Suppressor macrophage (primary cell): ENCODE measurements at regions not wholly inside any gene's neighbourhood (a gene's known extent, or its start where the extent isn't known, plus 50 kb on each side); places are given as distances from the start of the nearest gene placed in this dataset.

Experiments used
- DNase-seq, 4 experiments: peaks; one replicate each; pipeline ENCODE4 v3.0.0-alpha.2; 2020 to 2022

DNA sequence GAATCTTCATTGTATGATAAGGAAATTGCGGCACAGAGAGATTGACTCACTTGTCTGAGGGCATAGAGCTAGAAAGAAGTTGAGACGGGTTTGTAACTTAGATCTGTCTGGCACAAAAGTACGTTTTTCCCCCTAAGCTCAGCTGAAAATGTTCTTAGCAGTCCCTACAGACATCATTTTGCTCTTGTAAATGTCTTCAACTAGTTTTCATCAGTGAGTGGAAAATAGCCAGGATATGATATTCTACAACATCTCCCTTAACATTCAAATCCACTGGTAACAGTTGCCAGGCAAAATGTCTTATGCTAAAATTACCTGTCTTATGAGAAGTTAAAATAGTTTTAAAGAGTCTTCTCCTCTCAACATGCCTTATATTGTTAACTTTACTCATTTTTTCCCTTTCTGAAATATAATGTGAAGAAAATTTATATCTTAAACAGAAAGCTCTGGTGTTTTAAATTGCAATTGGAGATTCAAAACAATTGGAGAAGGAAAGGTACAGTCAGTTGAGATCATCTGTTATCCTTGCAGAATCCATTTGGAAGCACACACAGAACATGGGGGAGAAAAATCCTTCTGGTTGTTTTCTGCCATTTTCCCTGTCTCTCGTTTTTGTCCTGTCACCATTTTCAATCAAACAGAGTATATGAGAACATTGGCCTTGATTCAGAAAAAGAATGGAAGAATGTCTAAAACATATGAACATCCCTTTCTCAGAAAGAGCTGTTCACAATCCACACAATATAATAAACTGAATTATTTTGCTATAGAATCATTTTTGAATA is 255.0 kb downstream of the TRIB2 start:
- DNase-seq = no peak

DNA sequence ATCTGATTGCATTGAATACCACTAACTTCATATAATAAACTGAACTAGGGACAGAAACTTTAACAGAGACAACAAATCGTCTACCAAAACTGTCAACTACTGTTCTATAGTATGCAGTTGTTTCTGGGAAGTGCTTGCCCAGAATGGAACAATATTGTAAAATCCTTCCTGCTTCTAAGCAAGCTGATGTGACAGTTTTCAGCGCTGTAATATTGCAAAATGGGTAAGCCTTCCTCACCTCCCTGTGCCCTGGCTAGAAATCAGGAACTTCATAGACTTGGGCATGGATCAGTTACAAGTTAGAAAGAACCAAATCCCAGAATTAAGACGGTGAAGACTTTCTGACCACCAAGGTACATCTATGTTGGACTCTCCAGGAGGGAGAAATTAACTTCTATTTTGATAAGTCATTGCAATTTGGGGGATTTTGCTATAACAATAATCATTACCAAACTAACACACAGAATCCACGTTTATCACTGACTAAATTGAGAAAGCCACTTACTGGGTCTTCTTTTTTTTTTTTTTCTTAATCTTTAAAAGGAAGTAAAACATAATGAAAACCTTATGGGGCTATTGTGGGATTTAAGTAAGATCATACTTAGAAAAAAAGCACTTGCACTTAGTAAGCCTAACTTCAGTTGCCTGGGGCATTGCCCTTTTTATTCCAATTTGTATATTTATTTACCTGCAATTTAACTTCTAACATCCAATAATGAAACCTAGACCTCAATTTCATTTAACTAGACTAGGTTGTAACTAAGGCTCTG is 261.5 kb downstream of the TRIB2 start:
- DNase-seq = peak; percentile 50 to 81 (median 66)

DNA sequence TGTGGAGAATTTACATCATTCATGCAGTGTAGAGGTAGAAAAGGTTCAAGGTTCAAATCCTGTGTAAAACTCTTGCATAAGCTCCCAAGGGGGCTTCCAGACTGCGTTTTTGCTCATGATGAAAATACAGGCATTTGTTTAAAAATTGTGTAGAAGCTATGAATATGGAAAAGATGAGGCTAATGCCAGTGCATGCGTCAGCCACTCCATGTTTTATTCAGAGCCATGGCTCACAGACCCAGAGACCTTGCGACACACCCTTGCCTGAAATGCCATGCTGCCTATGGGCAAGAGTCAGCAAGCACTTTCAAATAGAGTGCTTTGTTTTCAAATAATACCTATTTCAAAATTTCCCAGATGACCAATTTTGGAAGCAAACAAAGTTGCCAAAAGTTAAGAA is 262.3 kb downstream of the TRIB2 start:
- DNase-seq = peak in 1 of 4 experiments; percentile 13

DNA sequence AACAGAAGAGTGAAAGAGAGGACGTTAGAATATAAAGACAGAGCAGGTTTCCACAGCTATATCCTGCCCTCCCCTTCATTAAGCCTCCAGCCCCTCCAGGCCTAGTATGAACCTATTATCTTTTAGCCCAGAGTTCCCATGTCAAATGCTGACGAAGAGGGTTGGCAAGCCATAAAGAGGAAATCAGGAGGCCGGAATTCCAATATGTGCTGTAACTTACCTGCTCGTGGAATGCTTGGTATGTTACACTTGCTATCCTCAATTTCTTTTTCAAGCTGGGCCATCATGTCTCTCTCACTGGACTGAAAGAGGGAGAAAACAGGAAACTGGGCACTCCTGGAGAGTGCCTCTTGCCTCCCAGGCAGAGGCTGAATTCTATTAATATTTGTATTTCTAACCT is 264.1 kb downstream of the TRIB2 start:
- no peak for DNase-seq

DNA sequence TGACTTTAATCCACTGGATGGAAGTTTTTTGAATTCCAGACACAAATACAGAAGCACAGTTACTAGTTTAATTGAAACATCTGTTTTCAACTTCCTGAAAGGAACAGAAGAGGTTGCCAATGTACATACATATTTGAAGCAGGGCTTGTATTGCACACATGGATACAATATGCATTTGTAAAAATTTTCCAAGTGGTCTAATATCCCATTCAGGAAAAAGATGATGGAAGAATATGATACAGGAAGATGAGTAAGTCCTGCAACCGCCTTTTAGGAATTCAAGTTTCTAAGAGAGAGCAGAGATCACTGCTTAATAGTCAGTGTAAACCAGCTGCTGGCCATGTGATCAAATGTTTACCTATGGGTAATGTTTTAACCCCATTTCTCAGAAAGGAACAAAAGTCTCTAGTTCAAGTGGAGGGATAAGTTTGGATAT is 265.4 kb downstream of the TRIB2 start:
- no peak for DNase-seq

DNA sequence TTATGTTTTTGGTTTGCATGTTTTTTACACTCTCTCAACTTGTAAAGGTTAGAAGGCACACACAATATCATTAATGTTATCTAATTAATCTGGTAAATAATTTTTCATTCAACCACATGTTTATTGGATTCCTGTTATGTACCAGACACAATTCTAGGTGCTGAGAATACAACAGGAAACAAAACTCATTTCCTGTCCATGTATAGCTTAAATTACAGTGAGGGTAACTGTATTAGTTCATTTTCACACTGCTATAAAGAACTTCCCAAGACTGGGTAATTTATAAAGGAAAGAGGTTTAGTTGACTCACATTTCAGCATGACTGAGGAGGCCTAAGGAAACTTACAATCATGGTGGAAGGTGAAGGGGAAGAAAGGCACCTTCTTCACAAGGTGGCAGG is 270.5 kb downstream of the TRIB2 start:
- no peak for DNase-seq

DNA sequence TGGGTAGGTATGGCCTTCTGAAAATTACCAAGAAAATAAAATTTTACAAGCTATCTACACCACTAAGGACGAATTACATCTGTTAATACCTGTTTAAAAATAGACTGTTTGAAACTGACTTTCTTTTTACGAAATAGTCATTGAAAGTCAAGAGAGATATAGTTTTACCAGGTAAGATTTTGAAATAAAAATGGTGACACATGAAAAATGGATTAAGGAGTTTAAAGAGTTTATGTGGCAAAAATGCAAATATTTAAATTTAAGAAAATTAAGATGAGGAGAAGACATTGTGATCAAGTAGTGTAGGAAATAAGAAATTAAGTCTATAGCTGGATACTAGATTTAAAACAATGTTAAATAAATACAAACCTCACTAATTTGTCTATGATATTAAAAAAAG is 271.5 kb downstream of the TRIB2 start:
- no peak for DNase-seq

DNA sequence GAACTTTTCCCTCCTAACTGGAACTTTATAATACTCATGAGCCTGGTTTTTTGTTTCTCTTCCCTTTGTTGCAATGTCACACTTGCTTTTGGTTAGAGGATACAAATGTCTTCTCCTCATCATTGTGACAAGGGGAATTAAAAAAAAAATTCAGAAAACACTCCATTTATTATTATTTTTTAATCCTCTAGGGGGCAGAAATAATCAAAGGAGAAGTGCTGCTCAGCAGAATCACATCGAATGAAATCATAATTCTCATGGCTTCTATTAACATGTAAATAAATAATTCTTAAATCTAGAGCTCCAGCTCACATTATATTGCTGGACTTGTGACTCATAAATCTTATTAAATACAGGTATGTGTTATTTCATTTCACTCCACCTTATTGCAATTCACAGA is 273.8 kb downstream of the TRIB2 start:
- peak in 1 of 4 experiments; percentile 23 for DNase-seq

DNA sequence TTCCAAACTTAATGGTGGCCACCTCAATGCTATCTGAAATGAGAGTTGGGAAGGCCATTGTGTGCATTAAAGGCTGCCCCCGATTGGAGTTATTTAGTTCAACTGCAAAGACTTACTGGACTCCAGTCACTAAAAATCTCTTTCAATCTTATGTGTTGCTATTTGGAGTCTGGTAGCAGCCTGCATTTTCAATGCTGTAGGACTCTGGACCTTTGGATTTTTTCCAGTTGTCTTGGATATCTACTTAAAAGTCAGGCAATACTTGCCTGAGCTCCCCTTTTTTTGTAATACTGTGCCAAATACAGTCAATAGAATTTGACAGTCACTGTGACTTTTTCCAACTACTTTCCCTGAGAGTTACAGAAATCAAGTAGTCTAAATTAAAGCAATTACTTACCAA is 281.9 kb downstream of the TRIB2 start:
- no peak for DNase-seq

DNA sequence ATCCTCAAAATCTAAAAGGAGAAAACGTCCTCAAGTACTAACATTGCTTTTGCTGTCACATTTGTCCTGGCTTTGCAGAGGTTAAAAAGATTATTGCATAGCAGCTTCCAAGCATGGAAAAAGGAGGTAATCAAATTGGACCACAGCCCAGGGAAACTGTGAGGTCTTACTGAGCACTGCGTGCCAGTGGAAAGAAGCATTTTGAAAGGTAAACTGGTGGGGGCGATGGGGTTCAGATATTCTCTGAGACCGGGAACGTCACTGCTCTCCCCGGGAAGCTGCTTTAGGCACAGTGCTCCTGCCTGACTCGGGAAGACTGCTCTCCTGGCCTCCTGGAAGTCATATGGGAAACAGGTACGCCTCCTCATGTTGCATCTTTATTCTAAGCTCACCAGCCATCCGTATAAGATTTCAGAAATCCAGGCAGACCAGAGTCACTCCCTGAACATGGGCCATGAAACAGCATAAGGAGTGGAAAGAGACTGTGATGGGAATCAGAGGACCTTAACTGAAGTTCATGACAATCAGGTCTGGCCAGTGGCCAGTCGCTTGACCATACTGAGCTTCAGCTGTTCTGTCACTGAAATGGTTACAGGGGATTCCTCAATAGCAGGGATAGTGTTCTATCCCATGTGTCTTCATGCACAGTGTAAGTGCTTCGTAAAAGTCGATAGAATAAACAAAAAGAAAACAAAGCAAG is 284.1 kb downstream of the TRIB2 start:
- DNase-seq = no peak

DNA sequence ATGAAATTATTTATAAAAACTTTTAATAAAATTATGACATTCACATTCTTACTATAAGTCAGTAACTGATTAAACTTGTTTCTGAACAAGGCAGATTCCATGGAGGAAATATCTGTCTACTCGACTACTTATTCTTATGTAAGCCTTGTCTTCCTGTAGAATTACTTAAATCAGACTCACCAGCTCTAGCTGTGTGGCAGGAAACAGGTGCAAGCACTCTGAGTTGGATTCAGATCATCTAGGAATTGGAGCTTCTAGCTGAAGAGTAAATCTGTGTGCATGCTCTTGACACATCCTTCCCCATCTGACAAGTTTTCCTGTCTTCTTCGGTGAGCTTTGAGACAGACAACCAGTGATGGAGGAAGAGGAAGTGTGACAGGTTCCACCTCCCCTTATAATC is 284.7 kb downstream of the TRIB2 start:
- DNase-seq = no peak

DNA sequence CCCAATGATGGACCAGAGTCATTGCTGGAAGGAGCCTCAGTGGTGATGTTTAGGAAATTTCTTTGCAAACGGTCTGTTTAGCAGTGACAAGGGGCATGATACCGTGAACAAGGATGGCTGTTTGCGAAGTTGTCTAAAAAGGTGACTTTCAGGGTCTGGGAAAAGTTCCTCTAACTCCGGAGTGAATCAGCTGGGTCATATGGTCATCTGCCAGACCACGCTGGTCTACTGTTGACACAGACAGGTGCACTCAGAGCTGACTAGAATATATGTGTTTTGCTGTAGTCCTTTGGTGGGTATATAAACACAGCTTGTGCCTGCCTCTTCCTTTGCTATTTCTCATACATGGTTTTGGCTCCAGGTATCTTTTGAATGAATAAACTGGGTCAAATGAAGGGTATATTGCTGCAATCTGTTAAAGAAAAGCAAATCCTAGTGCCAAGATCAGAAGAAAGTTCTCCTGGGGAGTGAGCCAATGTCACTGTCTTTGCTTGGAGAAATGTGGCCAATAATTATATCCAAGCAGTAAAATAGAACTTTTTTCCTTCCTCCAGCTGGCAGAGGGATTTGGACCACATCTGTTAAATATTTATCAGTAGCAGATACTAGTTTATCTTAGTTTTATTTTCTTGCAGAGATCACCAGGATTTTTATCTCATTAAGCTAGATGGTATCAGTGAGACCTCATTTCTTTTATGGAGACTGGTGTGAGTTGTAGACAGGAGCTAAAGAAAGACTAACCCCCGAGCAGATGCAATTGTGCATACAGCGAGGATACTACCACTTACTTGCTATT is 286.0 kb downstream of the TRIB2 start:
- no peak for DNase-seq

DNA sequence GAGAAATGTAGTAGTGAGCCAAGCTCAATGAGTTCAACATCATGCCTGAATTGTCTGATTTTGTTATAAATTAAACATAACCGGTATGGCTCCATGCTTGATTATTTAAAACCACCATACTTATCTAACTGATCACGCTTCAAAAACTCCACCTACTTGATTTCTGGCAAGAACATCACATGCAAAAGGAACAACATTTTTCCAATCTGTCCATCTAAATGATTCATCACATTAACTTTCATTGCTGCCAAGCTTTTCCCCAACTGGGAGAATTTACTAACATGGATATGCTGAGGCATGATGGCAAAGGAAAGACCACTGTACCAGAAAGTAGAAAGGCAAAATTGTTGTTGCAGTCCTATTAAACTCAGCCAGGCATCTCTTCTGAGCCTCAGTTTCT is 286.8 kb downstream of the TRIB2 start:
- no peak for DNase-seq

DNA sequence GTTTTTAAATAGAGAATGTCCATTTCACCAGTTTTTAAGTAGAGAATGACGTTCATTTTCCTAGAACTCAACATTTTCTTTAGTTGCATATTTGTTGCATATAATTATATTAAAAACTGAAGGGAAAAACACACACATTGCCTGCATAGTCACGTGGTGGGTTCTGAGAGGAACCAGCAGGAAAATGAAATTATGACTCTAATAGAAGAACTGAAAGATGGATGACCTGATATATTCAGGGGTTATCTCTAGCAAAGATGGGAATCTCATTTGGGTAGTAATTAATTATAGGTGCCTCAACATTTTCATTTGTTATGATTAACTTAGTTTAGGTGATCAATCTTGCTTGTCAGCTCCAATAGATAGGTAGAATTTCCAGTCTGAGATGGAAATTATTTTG is 288.3 kb downstream of the TRIB2 start:
- DNase-seq = peak in 1 of 4 experiments; percentile 4

DNA sequence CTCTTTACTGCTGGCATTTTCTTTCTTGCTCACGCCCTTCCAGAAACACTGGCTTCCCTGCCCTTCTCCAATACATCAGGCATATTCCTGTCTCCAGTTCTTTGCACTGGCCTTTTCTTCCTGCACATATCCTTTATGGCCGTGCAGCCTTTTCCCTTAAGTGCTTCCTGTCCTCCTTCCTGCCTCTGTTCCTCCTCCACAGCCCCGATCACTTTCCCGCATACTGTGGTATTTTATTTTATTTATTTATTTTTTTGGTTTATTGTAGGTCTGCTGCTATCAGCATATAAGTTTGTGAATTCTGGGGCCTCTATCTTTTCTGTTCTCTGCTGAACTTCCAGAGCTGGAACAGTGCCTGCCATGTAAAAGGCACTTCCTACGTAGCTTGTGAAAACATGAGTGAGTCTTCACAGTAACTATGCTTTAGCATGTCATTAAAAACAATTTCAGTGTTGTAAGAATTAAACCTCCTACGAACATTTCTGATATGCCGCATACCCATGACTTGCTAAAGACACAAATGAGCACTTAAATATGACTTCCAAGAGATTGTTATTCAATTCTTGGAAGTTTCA is 289.1 kb downstream of the TRIB2 start:
- no peak for DNase-seq

DNA sequence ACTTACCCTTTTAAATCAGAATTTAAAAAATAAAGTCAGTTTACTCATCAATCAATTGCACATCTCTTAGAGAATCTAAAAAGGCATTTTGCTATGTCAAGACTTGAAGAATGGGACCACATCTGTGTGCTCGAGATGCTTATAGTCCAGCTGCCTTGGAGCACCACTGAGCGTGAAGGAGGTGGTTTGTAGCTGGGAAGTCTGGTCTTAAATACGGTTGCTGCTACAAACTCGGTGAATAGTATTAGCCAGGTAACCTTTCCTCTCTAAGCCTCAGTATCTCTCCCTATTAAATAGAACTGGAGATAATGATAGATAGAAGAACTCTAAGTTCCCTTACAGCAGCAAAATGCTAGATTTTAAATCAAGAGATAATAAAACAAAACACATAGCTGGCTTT is 289.7 kb downstream of the TRIB2 start:
- no peak for DNase-seq

DNA sequence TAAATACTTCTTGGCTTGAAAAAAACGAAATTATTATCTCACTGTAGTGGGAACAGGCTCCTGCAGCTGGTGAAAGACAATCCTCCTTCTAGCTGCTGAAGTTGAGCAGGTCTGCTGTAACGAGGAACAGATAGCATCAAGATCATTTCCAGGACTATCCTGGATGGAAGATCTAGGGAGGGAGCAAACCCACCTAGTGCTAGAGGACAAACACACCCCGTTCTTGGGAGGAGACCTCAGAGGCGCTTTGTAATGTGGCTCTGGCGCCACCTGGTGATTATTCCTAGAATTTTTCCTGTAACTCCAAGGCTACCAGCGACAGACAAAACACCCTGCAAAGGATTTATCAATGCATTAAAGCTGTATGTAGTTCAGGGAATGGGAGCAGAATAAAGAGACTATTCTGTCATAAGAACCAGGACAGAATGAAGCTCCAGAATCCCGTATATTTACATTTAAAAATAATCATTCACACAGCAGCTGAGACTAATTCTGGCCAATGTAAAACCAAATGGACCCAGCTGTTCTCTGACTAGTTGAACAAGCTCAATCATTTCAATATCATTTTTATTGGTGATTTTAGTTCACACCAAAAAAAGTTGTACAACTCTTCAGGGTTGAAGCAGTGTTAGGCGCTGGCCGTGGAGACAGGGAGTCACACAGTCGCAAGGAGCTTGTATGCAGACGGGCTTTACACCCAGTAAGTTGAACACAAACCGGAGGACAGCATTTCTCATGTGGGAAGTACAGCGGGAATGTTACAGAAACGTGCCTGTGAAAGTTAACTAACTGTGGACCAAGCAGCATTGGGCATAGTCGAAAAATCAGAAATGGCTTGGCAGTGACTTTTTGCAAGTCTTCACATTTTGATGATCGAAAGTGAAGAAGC is 290.3 kb downstream of the TRIB2 start:
- peak; percentile 74 to 81 (median 74) for DNase-seq

DNA sequence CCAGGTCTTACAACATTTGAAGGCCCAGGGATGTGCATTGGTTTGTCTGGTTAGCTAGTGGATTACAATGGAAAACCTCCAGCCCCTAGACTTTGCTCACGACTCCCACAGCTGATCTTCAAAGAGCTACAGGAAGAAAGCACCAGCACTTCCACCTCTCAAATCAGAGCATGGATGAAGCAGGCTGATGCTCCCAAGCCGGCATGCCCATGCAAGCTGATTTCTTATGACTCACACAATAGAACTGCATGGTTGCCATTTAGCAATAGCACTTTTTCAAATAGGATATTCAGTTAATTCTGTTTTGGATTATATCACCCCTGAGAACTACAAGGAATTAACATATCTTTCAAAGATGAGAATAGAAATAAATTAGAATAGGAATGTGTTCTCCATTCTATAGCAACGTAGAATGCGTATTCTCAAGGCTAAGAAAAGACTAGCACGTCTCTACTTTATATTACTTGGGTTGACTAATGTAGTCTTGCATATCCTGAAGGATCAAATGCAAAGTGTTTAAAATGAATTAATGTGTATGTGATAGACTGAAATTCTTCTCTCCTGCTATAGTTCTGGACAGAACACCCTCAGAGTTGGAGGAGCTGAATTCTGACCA is 292.4 kb downstream of the TRIB2 start:
- no peak for DNase-seq

DNA sequence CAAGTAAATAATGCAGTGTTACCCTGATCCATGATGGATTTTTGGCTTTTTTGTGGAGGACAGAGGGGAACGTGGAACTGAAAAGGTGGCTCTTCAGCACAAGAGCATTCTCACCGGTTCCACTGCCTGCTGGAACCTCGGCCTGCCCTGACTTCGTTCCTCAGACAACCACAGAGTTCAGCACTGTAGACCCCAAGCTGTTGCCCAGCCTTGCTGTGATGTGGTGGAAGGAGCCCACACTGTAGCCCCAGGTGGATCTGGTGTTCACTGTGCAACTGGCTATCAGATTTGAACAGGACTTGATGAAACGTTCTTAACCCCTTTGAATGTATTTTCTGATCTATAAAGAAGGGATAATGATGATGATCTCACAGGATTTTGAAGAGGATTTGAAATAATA is 293.5 kb downstream of the TRIB2 start:
- DNase-seq = no peak

DNA sequence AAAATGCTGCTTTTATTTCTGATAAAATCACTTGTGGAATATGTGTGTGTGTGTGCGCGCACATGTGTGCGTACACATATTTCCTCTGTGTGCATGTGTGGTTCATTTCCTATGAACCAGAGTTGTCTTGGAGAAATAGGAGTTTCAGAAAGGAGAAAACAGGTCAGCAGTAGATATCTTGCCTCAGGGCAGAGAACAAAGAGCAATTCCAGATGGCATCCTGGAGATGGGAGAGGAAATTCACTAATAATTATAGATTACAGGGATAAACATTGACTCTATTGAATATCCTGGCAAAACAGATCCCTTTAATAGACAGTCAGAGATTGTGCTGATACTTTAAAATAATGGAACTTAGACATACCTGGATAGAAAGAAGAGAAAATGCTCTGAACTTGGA is 298.0 kb downstream of the TRIB2 start:
- no peak for DNase-seq
